Mucosa of descending colon (tissue), 3 donors: ENCODE measurements at regions not wholly inside any gene's neighbourhood (a gene's known extent, or its start where the extent isn't known, plus 50 kb on each side); places are given as distances from the start of the nearest gene placed in this dataset.

ENCODE experiments used
- ATAC-seq: fragments of 200-7000 bp; cut with Tn5 transposase; one replicate; pipeline ENCODE4 v1.9.1; 2020; ENCODE audit warnings: mild to moderate bottlenecking, moderate library complexity
- DNase-seq, 3 donors: peaks; one replicate each; pipeline ENCODE4 v3.0.0-alpha.2; 2020
- H3K36me3 ChIP-seq: fragments of 200-600 bp; one replicate; pipeline ENCODE4 v1.8.0; 2021; ENCODE audit warnings: low read depth, mild to moderate bottlenecking
- H3K4me1 ChIP-seq: fragments of 200-600 bp; one replicate; pipeline ENCODE4 v1.8.0; 2021; ENCODE audit warnings: low read depth, mild to moderate bottlenecking
- H3K4me3 ChIP-seq: fragments of 200-600 bp; one replicate; pipeline ENCODE4 v1.8.0; 2021; ENCODE audit warnings: mild to moderate bottlenecking
- H3K9me3 ChIP-seq: fragments of 200-600 bp; one replicate; pipeline ENCODE4 v1.8.0; 2021; ENCODE audit warnings: mild to moderate bottlenecking
- CTCF ChIP-seq: fragments of 200-600 bp; IDR thresholded peaks from one replicate; pipeline ENCODE4 v1.8.0; 2022; ENCODE audit warnings: antibody characterized with exemption, mild to moderate bottlenecking
- intact Hi-C, 2 donors: fragments of 100-400 bp; cut with DNase I in 1 of 2; cut with micrococcal nuclease in 1 of 2; formaldehyde crosslinking; loops; one replicate each; pipeline versions ENCODE4 v1.11.0 to v1.11.1; 2022; cut with DNase I, micrococcal nuclease
- donor health status: DM: no; HTN: no; CAD: no; lungs with moderate emphysema.
- donor health status: DM: no; HTN: no; CAD: no.
- donor health status: DM: no; HTN: yes; CAD: no.

GRCh38 chr16:7124701-7125100 lies 207.9 kb upstream of the RBFOX1 start:
- no peak for ATAC-seq
- intact Hi-C loops = no loop called here
- Histone ChIP-seq H3K36me3 (no peaks in the 10 kb centered on the region), H3K9me3 (no peaks in the 10 kb centered on the region), H3K4me3 (no peak overlapping the region), H3K4me1 (no peaks in the 10 kb centered on the region)
- TF ChIP-seq CTCF = no peak
- DNase-seq = no peak

DNA sequence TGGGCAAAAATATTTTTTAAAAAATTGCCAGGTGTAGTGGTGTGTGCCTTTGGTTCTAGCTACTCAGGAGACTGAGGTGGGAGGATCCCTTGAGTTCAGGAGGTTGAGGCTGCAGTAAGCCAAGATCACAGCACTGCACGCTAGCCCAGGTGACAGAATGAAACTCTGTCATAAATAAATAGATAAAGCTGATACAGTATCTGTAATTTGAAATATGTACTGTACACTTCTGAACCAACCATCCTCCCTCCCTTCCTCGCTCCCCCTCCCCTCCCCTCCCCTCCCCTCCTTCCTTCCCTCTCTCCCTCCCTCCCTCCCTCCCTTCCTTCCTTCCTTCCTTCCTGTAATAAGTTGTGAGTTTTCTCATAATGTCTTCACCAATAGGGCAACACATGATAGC lies 208.4 kb upstream of the RBFOX1 start:
- intact Hi-C loops = no loop called here
- Histone ChIP-seq H3K9me3 (no peaks in the 10 kb centered on the region), H3K4me1 (no peaks in the 10 kb centered on the region), H3K4me3 (no peak overlapping the region), H3K36me3 (no peaks in the 10 kb centered on the region)
- DNase-seq (no peak), ATAC-seq (no peak)
- TF ChIP-seq CTCF = no peak

DNA sequence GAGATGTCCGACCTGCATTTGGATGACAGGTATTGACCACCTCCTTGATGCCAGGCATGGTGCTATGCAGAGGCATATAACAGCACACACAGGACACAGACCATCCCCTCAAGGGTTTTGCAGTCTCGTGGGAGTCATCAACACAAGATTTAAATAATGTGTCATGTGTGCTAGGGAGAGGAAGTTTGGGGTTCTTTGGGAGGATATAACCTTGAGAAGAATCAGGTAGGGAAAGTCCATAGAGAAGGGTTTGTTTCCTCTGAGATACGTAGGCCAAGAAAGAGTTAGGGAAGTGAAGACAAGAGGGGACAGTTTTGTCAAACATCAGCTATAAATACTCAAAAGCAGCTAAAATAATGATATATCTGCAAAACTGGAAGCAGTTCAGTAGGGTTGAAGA lies 215.9 kb upstream of the RBFOX1 start:
- intact Hi-C loops = no loop called here
- no peak overlapping the region for H3K4me3 ChIP-seq
- TF ChIP-seq CTCF = no peak
- no peaks in the 10 kb centered on the region for H3K4me1 ChIP-seq
- DNase-seq = no peak
- no peaks in the 10 kb centered on the region for H3K36me3 ChIP-seq
- ATAC-seq = no peak
- H3K9me3 ChIP-seq = no peaks in the 10 kb centered on the region

DNA sequence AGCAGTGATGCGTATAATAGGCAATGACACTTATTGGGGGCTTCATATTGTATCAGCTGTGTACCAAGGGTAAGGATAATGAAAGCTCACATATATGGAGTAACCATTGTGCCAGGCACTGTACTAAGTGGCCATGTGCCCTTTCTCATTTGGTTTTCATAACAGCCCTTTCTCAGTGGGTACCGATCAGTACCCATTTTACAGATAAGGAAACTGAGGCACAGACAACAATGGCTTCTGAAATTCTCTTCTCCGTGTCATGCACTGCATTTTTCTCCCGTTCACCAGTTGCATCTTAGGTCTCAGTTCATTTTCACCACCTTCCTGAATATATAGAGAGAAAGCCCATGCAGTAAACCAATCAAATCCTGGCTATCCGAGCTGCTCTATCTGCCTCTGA lies 216.7 kb upstream of the RBFOX1 start:
- ATAC-seq (no peak), DNase-seq (no peak)
- Histone ChIP-seq H3K9me3 (no peaks in the 10 kb centered on the region), H3K4me3 (no peak overlapping the region), H3K36me3 (no peaks in the 10 kb centered on the region), H3K4me1 (no peaks in the 10 kb centered on the region)
- intact Hi-C loops = no loop called here
- TF ChIP-seq CTCF = no peak

GRCh38 chr16:7113949-7114348 lies 218.7 kb upstream of the RBFOX1 start:
- DNase-seq (no peak), ATAC-seq (no peak)
- Histone ChIP-seq H3K4me3 (no peak overlapping the region), H3K4me1 (no peaks in the 10 kb centered on the region), H3K36me3 (no peaks in the 10 kb centered on the region), H3K9me3 (no peaks in the 10 kb centered on the region)
- intact Hi-C loops = no loop called here
- TF ChIP-seq CTCF = no peak

DNA sequence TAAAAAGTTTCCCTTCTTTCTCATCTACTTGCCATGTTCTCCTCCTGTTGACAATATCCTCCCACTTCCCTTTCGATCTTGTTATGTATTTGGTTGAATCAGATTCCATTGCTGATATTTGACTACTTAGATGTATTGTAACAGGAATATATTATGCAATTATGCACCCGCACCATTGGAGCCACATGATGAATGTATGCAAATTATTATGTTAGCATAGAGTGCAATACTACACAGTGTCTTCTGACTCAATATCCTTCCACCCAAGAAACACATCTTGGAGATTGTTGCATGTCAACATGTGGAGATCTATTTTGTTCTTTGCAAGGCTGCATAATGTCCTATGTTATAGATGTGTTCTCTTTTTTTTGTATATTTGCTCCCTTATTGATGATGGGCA lies 219.2 kb upstream of the RBFOX1 start:
- no peak for ATAC-seq
- Histone ChIP-seq H3K36me3 (no peaks in the 10 kb centered on the region), H3K4me3 (no peak overlapping the region), H3K4me1 (no peaks in the 10 kb centered on the region), H3K9me3 (no peaks in the 10 kb centered on the region)
- no peak for TF ChIP-seq CTCF
- intact Hi-C loops = no loop called here
- DNase-seq = no peak
